GM10266 (cell line): ENCODE measurements at regions not wholly inside any gene's neighbourhood (a gene's known extent, or its start where the extent isn't known, plus 50 kb on each side); places are given as distances from the start of the nearest gene placed in this dataset.
"Not testable (repeated sequence)": the region's sequence is repeated elsewhere in the genome, so short reads cannot be mapped to it uniquely, and the experiment has no call there.

Experiments used
- DNase-seq: peaks from one replicate; pipeline ENCODE4 v3.0.0; 2012; ENCODE audit errors: extremely low spot score
- TF ChIP-seq, protein P1 (sequence below): IDR thresholded peaks from 2 replicates; pipeline ENCODE4 v1.5.1; 2012; ENCODE audit warnings: mild to moderate bottlenecking, low read depth; ENCODE audit not compliant: control insufficient read depth, insufficient read depth; ENCODE audit errors: missing control alignments

DNA sequence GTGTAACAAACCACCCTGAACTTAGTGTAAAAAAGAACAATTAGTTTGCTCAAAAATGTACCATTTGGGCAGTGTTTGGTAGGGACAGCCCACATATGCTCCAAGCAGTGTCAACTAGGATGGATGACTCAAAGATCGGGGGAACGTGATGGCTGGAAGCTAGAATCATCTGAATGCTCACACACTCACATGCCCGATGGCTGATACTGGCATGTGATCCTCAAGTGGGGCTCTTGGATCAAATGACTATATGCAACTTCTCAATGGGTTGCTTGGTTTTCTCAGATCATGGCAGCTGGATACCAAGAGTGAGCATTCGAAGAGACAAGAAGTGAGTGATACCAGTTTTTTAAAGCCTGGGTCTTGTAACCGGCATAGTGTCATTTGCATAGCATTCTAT lies 335.9 kb upstream of the KCNMB2 start:
- TF ChIP-seq, protein P1, sequence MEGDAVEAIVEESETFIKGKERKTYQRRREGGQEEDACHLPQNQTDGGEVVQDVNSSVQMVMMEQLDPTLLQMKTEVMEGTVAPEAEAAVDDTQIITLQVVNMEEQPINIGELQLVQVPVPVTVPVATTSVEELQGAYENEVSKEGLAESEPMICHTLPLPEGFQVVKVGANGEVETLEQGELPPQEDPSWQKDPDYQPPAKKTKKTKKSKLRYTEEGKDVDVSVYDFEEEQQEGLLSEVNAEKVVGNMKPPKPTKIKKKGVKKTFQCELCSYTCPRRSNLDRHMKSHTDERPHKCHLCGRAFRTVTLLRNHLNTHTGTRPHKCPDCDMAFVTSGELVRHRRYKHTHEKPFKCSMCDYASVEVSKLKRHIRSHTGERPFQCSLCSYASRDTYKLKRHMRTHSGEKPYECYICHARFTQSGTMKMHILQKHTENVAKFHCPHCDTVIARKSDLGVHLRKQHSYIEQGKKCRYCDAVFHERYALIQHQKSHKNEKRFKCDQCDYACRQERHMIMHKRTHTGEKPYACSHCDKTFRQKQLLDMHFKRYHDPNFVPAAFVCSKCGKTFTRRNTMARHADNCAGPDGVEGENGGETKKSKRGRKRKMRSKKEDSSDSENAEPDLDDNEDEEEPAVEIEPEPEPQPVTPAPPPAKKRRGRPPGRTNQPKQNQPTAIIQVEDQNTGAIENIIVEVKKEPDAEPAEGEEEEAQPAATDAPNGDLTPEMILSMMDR = no peak

DNA sequence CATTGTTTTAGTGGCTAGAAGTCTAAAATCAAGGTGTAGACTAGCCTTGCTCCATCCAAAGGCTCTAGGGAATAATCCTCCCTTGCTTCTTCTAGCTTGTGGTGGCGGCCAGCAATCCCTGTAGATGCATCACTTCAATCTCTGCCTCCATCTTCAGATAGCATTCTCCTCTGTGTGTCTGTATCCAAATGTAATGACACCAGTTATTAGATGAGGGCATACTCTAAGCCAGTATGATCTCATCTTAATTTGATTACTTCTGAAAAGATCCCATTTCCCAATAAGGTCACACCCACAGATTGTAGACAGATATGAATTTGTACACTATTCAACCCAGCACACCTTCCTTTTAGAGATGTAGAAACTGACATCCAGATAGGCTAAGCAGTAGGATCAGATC lies 334.5 kb upstream of the KCNMB2 start:
- DNase-seq = no peak
- TF ChIP-seq, protein P1 = no peak

More for the DNA sequence above, 335.9 kb upstream of the KCNMB2 start:
- no peak for DNase-seq

DNA sequence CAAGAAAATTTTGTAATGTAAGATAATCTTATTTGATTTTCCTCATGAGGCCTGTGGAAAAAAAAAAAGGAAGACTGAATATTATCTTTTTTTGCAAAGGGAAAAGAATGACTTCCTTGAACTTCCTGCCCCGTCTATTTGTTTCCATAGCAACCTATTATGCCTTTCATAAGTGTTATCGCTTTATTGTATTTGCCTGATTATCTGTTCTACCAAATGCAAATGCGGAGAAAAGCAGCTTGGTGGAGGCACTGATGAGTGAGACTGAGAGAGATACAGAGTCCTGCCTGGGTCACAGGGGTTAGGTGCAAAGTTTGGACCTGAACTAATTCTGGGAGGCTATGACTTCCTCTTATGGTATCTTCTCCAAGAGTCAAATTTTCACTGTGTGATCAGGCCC lies 334.0 kb upstream of the KCNMB2 start:
- TF ChIP-seq, protein P1 = no peak
- DNase-seq = no peak

DNA sequence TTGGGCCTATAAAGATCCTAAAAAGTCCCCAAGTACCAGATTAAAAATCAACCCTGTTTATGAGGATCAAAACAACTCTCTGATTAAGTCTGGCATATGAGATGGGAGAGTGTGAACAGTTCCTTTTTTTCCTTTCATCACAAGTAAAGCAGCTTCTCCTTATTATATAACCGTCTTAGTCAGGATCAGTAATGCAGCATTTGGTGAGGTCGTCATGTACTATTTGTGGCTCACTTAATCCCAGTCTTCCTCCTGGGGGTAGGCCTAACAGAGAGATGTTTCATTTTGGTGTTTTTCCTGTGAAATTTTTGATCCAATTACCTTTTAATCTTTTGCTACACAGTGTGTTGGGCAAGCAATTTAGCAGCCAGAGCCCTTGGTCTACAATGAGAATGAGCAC lies 333.1 kb upstream of the KCNMB2 start:
- TF ChIP-seq, protein P1 = no peak
- DNase-seq = no peak

DNA sequence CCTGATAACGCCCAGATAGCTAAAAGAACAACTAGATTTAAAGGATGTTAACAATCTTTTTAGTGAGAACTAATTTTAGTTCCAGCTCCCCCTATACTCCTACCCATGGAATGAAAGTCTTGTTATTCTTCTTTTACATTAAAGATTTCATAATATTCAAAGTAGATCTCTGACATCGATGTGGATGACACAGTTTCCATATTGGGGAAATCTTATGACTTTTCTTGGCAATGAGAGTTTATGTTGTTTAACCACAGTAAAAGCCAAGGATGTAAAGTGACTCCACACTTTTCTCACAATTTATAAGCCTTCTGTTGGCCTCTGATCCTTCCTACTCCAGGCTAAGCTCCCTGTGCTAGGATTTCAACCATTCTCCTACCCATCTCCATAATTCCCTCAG lies 332.6 kb upstream of the KCNMB2 start:
- TF ChIP-seq, protein P1 = no peak

DNA sequence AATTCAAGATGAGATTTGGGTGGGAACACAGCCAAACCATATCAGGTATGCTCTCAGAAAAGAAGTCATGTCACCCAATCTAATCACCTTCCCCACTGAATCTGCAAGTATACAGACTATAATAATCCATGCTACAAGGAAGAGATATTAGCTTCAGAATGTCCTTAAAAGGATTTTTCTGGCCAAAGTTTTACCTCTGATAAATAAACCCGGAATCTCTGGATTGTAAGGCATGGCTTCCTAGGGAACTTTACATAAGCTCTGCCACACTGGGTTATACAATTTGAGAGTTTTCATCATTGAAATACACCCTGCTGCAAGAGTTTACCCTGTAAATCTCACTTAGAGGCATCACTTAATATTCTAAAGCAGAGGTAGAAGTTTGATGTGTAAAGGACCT lies 330.5 kb upstream of the KCNMB2 start:
- TF ChIP-seq, protein P1 = no peak

More for the DNA sequence above, 332.6 kb upstream of the KCNMB2 start:
- no peak for DNase-seq

DNA sequence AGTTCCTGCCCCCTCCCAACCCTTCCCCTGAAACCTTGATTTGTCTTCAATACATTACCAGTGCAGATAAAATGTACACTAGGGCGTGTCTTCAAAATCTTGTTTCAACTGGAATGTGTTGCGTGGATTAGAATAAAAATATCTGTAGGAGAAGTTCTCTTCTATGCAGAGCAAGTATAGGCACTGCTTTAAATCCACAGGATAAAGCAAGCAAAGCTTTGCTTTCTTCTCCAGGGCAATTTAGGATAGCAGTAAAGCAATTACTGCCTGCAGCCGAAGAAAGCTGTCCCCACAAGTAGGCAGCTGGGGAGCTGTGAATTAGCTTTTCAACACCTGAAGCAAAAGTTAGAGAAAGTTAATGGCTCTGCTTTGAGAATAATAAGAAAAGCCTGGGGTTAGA lies 329.7 kb upstream of the KCNMB2 start:
- TF ChIP-seq, protein P1 = no peak
- no peak for DNase-seq

More for the DNA sequence above, 330.5 kb upstream of the KCNMB2 start:
- no peak for DNase-seq

DNA sequence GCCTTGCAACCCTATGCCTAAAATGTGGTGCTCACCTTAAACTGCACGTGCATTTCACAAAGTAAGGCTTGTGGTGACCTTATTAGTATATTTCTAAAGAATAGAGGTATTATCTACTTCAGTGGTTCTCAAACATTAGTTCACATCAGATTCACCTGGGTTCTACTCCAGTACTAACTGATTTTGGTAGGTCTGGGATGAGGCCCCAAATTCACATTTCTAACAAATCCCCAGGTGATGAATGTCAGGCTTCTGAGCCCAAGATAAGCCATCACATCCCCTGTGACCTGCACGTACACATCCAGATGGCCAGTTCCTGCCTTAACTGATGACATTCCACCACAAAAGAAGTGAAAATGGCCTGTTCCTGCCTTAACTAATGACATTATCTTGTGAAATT lies 329.1 kb upstream of the KCNMB2 start:
- not testable (repeated sequence) for DNase-seq

DNA sequence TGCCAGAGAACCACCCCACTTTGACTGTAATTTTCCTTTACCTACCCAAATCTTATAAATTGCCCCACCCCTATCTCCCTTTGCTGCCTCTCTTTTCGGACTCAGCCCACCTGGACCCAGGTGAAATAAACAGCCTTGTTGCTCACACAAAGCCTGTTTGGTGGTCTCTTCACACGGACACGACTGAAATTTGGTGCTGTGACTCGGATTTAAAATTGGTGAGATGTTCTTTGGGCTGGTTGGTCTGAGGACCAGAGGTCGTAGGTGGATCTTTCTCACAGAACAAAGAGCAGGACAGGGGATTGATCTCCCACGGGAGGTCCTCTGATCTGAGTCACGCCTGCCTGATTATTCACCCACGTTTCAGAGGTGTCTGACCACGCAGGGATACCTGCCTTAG lies 328.6 kb upstream of the KCNMB2 start:
- not testable (repeated sequence) for DNase-seq

DNA sequence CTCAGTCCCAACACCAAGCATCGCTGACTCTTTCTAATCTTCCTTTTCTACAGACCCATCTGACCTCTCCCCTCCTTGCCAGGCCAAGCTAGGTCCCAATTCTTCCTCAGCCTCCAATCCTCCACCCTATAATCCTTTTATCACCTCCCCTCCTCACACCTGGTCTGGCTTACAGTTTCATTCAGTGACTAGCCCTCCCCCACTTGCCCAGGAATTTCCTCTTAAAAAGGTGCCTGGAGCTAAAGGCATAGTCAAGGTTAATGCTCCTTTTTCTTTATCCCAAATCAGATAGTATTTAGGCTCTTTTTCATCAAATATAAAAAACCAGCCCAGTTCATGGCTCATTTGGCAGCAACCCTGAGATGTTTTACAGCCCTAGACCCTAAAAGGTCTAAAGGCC lies 327.1 kb upstream of the KCNMB2 start:
- not testable (repeated sequence) for DNase-seq

DNA sequence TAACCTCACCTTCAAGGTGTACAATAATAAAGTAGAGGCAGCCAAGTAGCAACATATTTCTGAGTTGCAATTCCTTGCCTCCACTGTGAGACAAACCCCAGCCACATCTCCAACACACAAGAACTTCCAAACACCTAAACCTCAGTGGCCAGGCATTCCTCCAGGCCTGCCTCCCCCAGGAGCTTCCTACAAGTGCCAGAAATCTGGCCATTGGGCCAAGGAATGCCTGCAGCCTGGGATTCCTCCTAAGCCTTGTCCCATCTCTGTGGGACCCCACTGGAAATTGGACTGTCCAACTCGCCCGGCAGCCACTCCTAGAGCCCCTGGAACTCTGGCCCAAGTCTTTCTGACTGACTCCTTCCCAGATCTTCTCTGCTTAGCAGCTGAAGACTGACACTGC lies 326.6 kb upstream of the KCNMB2 start:
- DNase-seq = not testable (repeated sequence)

DNA sequence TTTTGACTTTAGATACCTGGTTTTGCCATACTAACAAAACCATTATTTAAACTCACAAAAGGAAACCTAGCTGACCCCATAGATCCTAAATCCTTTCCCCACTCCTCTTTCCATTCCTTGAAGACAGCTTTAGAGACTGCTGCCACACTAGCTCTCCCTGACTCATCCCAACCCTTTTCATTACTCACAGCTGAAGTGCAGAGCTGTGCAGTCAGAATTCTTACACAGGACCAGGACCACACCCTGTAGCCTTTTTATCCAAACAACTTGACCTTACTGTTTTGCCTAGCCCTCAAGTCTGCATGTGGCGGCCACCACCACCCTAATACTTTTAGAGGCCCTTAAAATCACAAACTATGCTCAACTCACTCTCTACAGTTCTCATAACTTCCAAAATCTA lies 325.1 kb upstream of the KCNMB2 start:
- DNase-seq = not testable (repeated sequence)
